ENCODE measurements at regions not wholly inside any gene's neighbourhood (a gene's known extent, or its start where the extent isn't known, plus 50 kb on each side); places are given as distances from the start of the nearest gene placed in this dataset.

- H3K14ac ChIP-seq (replicated peaks; ENCODE audit: low read depth, low read length): no peak overlapping the region
- no peak overlapping the region for H3K9ac ChIP-seq (ENCODE audit: low read depth, low read length)
- no peak overlapping the region for H2AK9ac ChIP-seq (replicated peaks; ENCODE audit: low read depth, low read length, poor library complexity)
- no peak overlapping the region for H3K23ac ChIP-seq (ENCODE audit: low read depth, low read length)
- dilution Hi-C loops (cut with HindIII; ENCODE audit: low sequenced_read_pairs, unreplicated experiment): no loop called here
- POLR2A ChIA-PET (ENCODE audit: unreplicated experiment): no interaction called here
- CTCF ChIA-PET: no interaction called here
- no peak overlapping the region for H2BK15ac ChIP-seq (ENCODE audit: low read depth, low read length)
- no peak overlapping the region for H3K27ac ChIP-seq (ENCODE audit: insufficient read depth, low read length)
- H3K4ac ChIP-seq (ENCODE audit: low read depth, low read length): no peak overlapping the region
- no peak overlapping the region for H2BK20ac ChIP-seq (ENCODE audit: low read depth, low read length)
- no peaks in the 10 kb centered on the region for H4K20me1 ChIP-seq (ENCODE audit: insufficient read depth, low read length)
- in situ Hi-C loops (cut with MboI; ENCODE audit: low sequenced_read_pairs): no loop called here
- no peaks in the 10 kb centered on the region for H3K36me3 ChIP-seq (ENCODE audit: control insufficient read depth, insufficient read depth, low read length)
- no peak overlapping the region for H4K5ac ChIP-seq (ENCODE audit: low read depth, low read length)
- H3K4me1 ChIP-seq (ENCODE audit: control insufficient read depth, insufficient read depth, low read length): no peaks in the 10 kb centered on the region
- no peaks in the 10 kb centered on the region for H3K79me1 ChIP-seq (ENCODE audit: low read depth in 1 of 2, low read length in 2 of 2)
- no CpG with 5 or more reads among the region's 4 CpGs for WGBS, 2 experiments (ENCODE audit: extremely low coverage in 2 of 2, insufficient read length in 1 of 2)
- H3K4me2 ChIP-seq (ENCODE audit: low read depth, low read length): no peak overlapping the region
- no peak overlapping the region for H3K56ac ChIP-seq (ENCODE audit: extremely low read depth, insufficient read depth, low read length)
- TF ChIP-seq RAD21 (IDR thresholded peaks at IDR 0.05; ENCODE audit: low read length) (no peak), NFE2L2 (IDR thresholded peaks at IDR 0.05; ENCODE audit: low read depth, low read length) (no peak), CHD1 (IDR thresholded peaks at IDR 0.05; ENCODE audit: low read depth, low read length) (no peak), USF2 (IDR thresholded peaks at IDR 0.05; ENCODE audit: low read depth, low read length) (no peak), RCOR1 (IDR thresholded peaks at IDR 0.05; ENCODE audit: insufficient replicate concordance, low read length) (no peak), ELK1 (IDR thresholded peaks at IDR 0.05; ENCODE audit: borderline replicate concordance, low read depth, low read length) (no peak), CTCF (conservative IDR thresholded peaks at IDR 0.05; ENCODE audit: low read depth, low read length) (no peak), MAZ (IDR thresholded peaks at IDR 0.05; ENCODE audit: borderline replicate concordance, low read depth, low read length) (no peak), RFX5 (IDR thresholded peaks at IDR 0.05; ENCODE audit: low read depth, low read length) (no peak), SMC3 (IDR thresholded peaks at IDR 0.05; ENCODE audit: low read depth, low read length) (no peak), POLR2A (IDR thresholded peaks at IDR 0.05; ENCODE audit: low read depth, low read length) (no peak)
- intact Hi-C loops (cut with micrococcal nuclease): no loop called here
- H4K8ac ChIP-seq (ENCODE audit: low read depth in 2 of 2, low read length in 2 of 2): no peak overlapping the region
- BruUV-seq (replicated peaks): no TSS peak
- no peak overlapping the region for H2AK5ac ChIP-seq (ENCODE audit: low read depth, low read length)
- no peaks in the 10 kb centered on the region for H3K9me1 ChIP-seq (ENCODE audit: insufficient read depth, low read length)
- no peaks in the 10 kb centered on the region for H3K27me3 ChIP-seq (ENCODE audit: control insufficient read depth, insufficient read depth, low read length)
- H2BK120ac ChIP-seq (ENCODE audit: low read depth, low read length): no peak overlapping the region
- peaks cover 10% of the 10 kb centered on the region for H3K9me3 ChIP-seq (ENCODE audit: control insufficient read depth, insufficient read depth, low read length)
- H3K18ac ChIP-seq (ENCODE audit: low read depth, low read length): no peak overlapping the region
- no peak for ATAC-seq (ENCODE audit: low read depth)
- no peak overlapping the region for H4K91ac ChIP-seq (ENCODE audit: insufficient read depth, low read depth, low read length)
- no peak for DNase-seq
- H3K4me3 ChIP-seq (ENCODE audit: insufficient read depth, low read depth, low read length): no peak overlapping the region
- no peak overlapping the region for H2BK5ac ChIP-seq (ENCODE audit: low read depth, low read length, poor library complexity, severe bottlenecking)
- H2AFZ ChIP-seq (replicated peaks; ENCODE audit: low read length, poor library complexity): no peak overlapping the region
Measured at GRCh38 chr2:16375981-16376380, 289.7 kb downstream of the CYRIA start.

All from IMR-90 (cell line).